ENCODE measurements at regions not wholly inside any gene's neighbourhood (a gene's known extent, or its start where the extent isn't known, plus 50 kb on each side); places are given as distances from the start of the nearest gene placed in this dataset.

DNA sequence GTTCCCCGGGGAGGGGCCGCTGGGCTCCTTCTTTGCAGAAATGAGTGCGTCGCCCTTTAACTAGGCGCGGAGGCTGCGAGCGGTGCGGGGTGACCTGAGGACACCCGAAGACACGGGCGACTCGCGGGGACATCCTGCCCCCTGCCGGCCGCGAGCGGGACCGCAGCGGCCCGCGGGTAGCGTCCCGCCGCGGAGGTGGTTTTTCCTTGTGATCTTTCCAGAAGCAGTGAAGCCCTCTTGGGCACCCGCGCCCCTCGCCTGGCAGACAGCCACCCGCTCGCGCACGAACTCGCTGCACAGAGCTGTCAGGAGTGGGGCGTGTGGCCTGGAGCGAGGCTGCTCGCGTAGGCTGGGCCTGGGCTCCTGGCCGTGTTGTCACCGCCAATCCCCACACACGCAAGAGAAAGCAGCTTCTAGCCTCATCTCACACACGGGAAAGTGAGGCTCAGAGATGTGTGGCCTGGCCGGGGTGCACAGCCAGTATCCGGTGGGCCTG, 67.2 kb downstream of the DIO3 start (continued):
- TF ChIP-seq, protein P1, sequence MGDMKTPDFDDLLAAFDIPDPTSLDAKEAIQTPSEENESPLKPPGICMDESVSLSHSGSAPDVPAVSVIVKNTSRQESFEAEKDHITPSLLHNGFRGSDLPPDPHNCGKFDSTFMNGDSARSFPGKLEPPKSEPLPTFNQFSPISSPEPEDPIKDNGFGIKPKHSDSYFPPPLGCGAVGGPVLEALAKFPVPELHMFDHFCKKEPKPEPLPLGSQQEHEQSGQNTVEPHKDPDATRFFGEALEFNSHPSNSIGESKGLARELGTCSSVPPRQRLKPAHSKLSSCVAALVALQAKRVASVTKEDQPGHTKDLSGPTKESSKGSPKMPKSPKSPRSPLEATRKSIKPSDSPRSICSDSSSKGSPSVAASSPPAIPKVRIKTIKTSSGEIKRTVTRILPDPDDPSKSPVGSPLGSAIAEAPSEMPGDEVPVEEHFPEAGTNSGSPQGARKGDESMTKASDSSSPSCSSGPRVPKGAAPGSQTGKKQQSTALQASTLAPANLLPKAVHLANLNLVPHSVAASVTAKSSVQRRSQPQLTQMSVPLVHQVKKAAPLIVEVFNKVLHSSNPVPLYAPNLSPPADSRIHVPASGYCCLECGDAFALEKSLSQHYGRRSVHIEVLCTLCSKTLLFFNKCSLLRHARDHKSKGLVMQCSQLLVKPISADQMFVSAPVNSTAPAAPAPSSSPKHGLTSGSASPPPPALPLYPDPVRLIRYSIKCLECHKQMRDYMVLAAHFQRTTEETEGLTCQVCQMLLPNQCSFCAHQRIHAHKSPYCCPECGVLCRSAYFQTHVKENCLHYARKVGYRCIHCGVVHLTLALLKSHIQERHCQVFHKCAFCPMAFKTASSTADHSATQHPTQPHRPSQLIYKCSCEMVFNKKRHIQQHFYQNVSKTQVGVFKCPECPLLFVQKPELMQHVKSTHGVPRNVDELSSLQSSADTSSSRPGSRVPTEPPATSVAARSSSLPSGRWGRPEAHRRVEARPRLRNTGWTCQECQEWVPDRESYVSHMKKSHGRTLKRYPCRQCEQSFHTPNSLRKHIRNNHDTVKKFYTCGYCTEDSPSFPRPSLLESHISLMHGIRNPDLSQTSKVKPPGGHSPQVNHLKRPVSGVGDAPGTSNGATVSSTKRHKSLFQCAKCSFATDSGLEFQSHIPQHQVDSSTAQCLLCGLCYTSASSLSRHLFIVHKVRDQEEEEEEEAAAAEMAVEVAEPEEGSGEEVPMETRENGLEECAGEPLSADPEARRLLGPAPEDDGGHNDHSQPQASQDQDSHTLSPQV (IDR thresholded peaks at IDR 0.05) = 0 out of 2 replicates have a peak, but pooled peaks have one; percentile 59
- TF ChIP-seq ZNF431 (CRISPR knock-in tag; IDR thresholded peaks at IDR 0.05) = no peak
- TF ChIP-seq COPS2 (conservative IDR thresholded peaks at IDR 0.05) = no peak
- TF ChIP-seq RAD21 (CRISPR knock-in tag; conservative IDR thresholded peaks at IDR 0.05 in 1 of 2, IDR thresholded peaks at IDR 0.05 in 1 of 2) = peak; percentile 85 to 91
- no peak for TF ChIP-seq EGR1 (conservative IDR thresholded peaks at IDR 0.05)
- peak in 1 of 2 experiments; percentile 19; a peak in 1 of 4 replicates for TF ChIP-seq TBL1XR1 (IDR thresholded peaks at IDR 0.05; ENCODE audit: low read length in 2 of 2)
- no peak for TF ChIP-seq ZFP36 (IDR thresholded peaks at IDR 0.05; ENCODE audit: low read depth, low read length, partially characterized antibody)
- TF ChIP-seq, protein P2, sequence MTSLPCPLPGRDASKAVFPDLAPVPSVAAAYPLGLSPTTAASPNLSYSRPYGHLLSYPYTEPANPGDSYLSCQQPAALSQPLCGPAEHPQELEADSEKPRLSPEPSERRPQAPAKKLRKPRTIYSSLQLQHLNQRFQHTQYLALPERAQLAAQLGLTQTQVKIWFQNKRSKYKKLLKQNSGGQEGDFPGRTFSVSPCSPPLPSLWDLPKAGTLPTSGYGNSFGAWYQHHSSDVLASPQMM (CRISPR knock-in tag; IDR thresholded peaks at IDR 0.05) = no peak
- no peak; the same call in 1 of the 2 replicates for TF ChIP-seq GATAD2B (IDR thresholded peaks at IDR 0.05; ENCODE audit: borderline replicate concordance)
- no peak for TF ChIP-seq GTF2F1 (IDR thresholded peaks at IDR 0.05; ENCODE audit: low read depth, low read length)
- TF ChIP-seq, protein P3, sequence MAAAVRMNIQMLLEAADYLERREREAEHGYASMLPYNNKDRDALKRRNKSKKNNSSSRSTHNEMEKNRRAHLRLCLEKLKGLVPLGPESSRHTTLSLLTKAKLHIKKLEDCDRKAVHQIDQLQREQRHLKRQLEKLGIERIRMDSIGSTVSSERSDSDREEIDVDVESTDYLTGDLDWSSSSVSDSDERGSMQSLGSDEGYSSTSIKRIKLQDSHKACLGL (CRISPR knock-in tag; IDR thresholded peaks at IDR 0.05; ENCODE audit: borderline replicate concordance, poor library complexity, severe bottlenecking) = no peak
- 0 out of 2 replicates have a peak, but pooled peaks have one; percentile 24 for TF ChIP-seq L3MBTL2 (IDR thresholded peaks at IDR 0.05)
- TF ChIP-seq, protein P4, sequence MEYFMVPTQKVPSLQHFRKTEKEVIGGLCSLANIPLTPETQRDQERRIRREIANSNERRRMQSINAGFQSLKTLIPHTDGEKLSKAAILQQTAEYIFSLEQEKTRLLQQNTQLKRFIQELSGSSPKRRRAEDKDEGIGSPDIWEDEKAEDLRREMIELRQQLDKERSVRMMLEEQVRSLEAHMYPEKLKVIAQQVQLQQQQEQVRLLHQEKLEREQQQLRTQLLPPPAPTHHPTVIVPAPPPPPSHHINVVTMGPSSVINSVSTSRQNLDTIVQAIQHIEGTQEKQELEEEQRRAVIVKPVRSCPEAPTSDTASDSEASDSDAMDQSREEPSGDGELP (CRISPR knock-in tag; IDR thresholded peaks at IDR 0.05; ENCODE audit: borderline replicate concordance) = peak; percentile 46; the same call in 1 of the 2 replicates
- TF ChIP-seq NR2C2 (CRISPR knock-in tag; IDR thresholded peaks at IDR 0.05) = no peak
- TF ChIP-seq NR2C2 (tag; IDR thresholded peaks at IDR 0.05) = no peak
- TF ChIP-seq IRF2 (CRISPR knock-in tag; IDR thresholded peaks at IDR 0.05) = no peak
- no peak for TF ChIP-seq KAT2B (IDR thresholded peaks at IDR 0.05; ENCODE audit: low read depth, low read length)
- no peak for TF ChIP-seq HDGF (IDR thresholded peaks at IDR 0.05)
- TF ChIP-seq ARHGAP35 (IDR thresholded peaks at IDR 0.05; ENCODE audit: partially characterized antibody) = no peak
- TF ChIP-seq, protein P5, sequence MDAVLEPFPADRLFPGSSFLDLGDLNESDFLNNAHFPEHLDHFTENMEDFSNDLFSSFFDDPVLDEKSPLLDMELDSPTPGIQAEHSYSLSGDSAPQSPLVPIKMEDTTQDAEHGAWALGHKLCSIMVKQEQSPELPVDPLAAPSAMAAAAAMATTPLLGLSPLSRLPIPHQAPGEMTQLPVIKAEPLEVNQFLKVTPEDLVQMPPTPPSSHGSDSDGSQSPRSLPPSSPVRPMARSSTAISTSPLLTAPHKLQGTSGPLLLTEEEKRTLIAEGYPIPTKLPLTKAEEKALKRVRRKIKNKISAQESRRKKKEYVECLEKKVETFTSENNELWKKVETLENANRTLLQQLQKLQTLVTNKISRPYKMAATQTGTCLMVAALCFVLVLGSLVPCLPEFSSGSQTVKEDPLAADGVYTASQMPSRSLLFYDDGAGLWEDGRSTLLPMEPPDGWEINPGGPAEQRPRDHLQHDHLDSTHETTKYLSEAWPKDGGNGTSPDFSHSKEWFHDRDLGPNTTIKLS (IDR thresholded peaks at IDR 0.05; ENCODE audit: borderline replicate concordance, low read depth) = no peak
- no peak for TF ChIP-seq WHSC1 (IDR thresholded peaks at IDR 0.05; ENCODE audit: low read length)

Measured in K562 (cell line).